Tibial artery (tissue), 4 donors: ENCODE measurements at regions not wholly inside any gene's neighbourhood (a gene's known extent, or its start where the extent isn't known, plus 50 kb on each side); places are given as distances from the start of the nearest gene placed in this dataset.
"Not testable (repeated sequence)": the region's sequence is repeated elsewhere in the genome, so short reads cannot be mapped to it uniquely, and the experiment has no call there.

Experiments used
- DNase-seq, 2 donors: peaks; one replicate each; pipeline ENCODE4 v3.0.0-alpha.2; 2019
- H3K27ac ChIP-seq, 2 donors: fragments of 200-600 bp; sonication (generic) in 1 of 2; 1 replicate in 1 of 2; 2 replicates in 1 of 2; pipeline ENCODE4 v1.5.1; 2018 to 2019; ENCODE audit warnings: mild to moderate bottlenecking in 1 of 2
- H3K27me3 ChIP-seq, 2 donors: fragments of 200-600 bp; sonication (generic) in 1 of 2; one replicate each; pipeline versions ENCODE4 v1.5.1 to v1.6.0; 2016 to 2019
- H3K36me3 ChIP-seq, 3 donors: fragments of 200-600 bp; sonication (generic) in 2 of 3; one replicate each; pipeline ENCODE4 v1.5.1; 2016 to 2019; ENCODE audit warnings: mild to moderate bottlenecking in 2 of 3
- H3K4me1 ChIP-seq, 4 donors: fragments of 200-600 bp; sonication (generic) in 2 of 4; 1 replicate in 3 of 4; 2 replicates in 1 of 4; pipeline ENCODE4 v1.5.1; 2016 to 2019
- H3K4me3 ChIP-seq, 2 donors: fragments of 200-600 bp; sonication (generic) in 1 of 2; 1 replicate in 1 of 2; 2 replicates in 1 of 2; pipeline ENCODE4 v1.5.1; 2018 to 2019; ENCODE audit warnings: mild to moderate bottlenecking in 2 of 2
- H3K9me3 ChIP-seq, 3 donors: fragments of 200-600 bp; sonication (generic) in 1 of 3; one replicate each; pipeline ENCODE4 v1.5.1; 2016 to 2019
- CTCF ChIP-seq, 2 experiments: fragments of 200-600 bp in 1 of 2; fragments of 450-650 bp in 1 of 2; IDR thresholded peaks; one replicate each; pipeline ENCODE4 v1.5.1; 2017 to 2019; ENCODE audit warnings: antibody characterized with exemption in 2 of 2, mild to moderate bottlenecking in 1 of 2, moderate library complexity in 1 of 2
- intact Hi-C: fragments of 100-400 bp; cut with DNase I; formaldehyde crosslinking; loops from one replicate; pipeline ENCODE4 v1.15.0; 2023; ENCODE audit warnings: low total_unique reads

GRCh38 chr9:63785059-63785458 lies 1500.0 kb downstream of the FOXD4L5 start:
- H3K9me3 ChIP-seq, H3K36me3 ChIP-seq, DNase-seq, H3K4me3 ChIP-seq, H3K27ac ChIP-seq, H3K4me1 ChIP-seq, intact Hi-C loops, H3K27me3 ChIP-seq: not testable (repeated sequence)

- DNase-seq, H3K27me3 ChIP-seq, H3K36me3 ChIP-seq, H3K4me1 ChIP-seq, H3K4me3 ChIP-seq, H3K27ac ChIP-seq, H3K9me3 ChIP-seq, intact Hi-C loops: not testable (repeated sequence)
These were observed 1500.6 kb downstream of the FOXD4L5 start for GRCh38 chr9:63784421-63784820.

- intact Hi-C loops, H3K9me3 ChIP-seq, H3K4me3 ChIP-seq, H3K4me1 ChIP-seq, DNase-seq, H3K36me3 ChIP-seq, H3K27me3 ChIP-seq, H3K27ac ChIP-seq: not testable (repeated sequence)
These were observed 1503.1 kb downstream of the FOXD4L5 start for GRCh38 chr9:63781817-63782439.

GRCh38 chr9:63781390-63781789 lies 1503.6 kb downstream of the FOXD4L5 start:
- intact Hi-C loops, H3K27ac ChIP-seq, DNase-seq, H3K36me3 ChIP-seq, H3K4me3 ChIP-seq, H3K4me1 ChIP-seq, H3K9me3 ChIP-seq, H3K27me3 ChIP-seq: not testable (repeated sequence)

- H3K36me3 ChIP-seq, H3K4me3 ChIP-seq, DNase-seq, H3K27me3 ChIP-seq, intact Hi-C loops, H3K9me3 ChIP-seq, H3K4me1 ChIP-seq, H3K27ac ChIP-seq: not testable (repeated sequence)
These were observed 1508.8 kb downstream of the FOXD4L5 start for GRCh38 chr9:63776220-63776619.

- H3K27me3 ChIP-seq, H3K27ac ChIP-seq, H3K4me1 ChIP-seq, H3K36me3 ChIP-seq, intact Hi-C loops, H3K9me3 ChIP-seq, H3K4me3 ChIP-seq, DNase-seq: not testable (repeated sequence)
These were observed 1510.0 kb downstream of the FOXD4L5 start for GRCh38 chr9:63775092-63775426.

GRCh38 chr9:63774369-63775091 lies 1510.5 kb downstream of the FOXD4L5 start:
- DNase-seq, H3K4me1 ChIP-seq, H3K27ac ChIP-seq, H3K27me3 ChIP-seq, H3K9me3 ChIP-seq, H3K4me3 ChIP-seq, intact Hi-C loops, H3K36me3 ChIP-seq: not testable (repeated sequence)

- H3K36me3 ChIP-seq, H3K4me1 ChIP-seq, H3K4me3 ChIP-seq, H3K27me3 ChIP-seq, intact Hi-C loops, DNase-seq, H3K27ac ChIP-seq, H3K9me3 ChIP-seq: not testable (repeated sequence)
These were observed 1522.8 kb downstream of the FOXD4L5 start for GRCh38 chr9:63762230-63762629.

- H3K27ac ChIP-seq, DNase-seq, H3K27me3 ChIP-seq, H3K4me3 ChIP-seq, intact Hi-C loops, H3K36me3 ChIP-seq, H3K9me3 ChIP-seq, H3K4me1 ChIP-seq: not testable (repeated sequence)
These were observed 1556.0 kb downstream of the FOXD4L5 start for GRCh38 chr9:63729021-63729420.

GRCh38 chr9:63728287-63728686 lies 1556.7 kb downstream of the FOXD4L5 start:
- Histone ChIP-seq H3K4me1 (no peaks in the 10 kb centered on the region), H3K36me3 (no peaks in the 10 kb centered on the region), H3K9me3 (no peaks in the 10 kb centered on the region), H3K27ac (no peak overlapping the region), H3K4me3 (no peak overlapping the region), H3K27me3 (no peaks in the 10 kb centered on the region)
- intact Hi-C loops, result no loop called here
- no peak for TF ChIP-seq CTCF (IDR thresholded peaks at IDR 0.05)
- no peak for DNase-seq

GRCh38 chr9:63708285-63708684 lies 1576.7 kb downstream of the FOXD4L5 start:
- H3K9me3 ChIP-seq, H3K4me3 ChIP-seq, H3K36me3 ChIP-seq, H3K27me3 ChIP-seq, intact Hi-C loops, H3K4me1 ChIP-seq, H3K27ac ChIP-seq, DNase-seq: not testable (repeated sequence)

- H3K27me3 ChIP-seq, intact Hi-C loops, H3K9me3 ChIP-seq, DNase-seq, H3K36me3 ChIP-seq, H3K27ac ChIP-seq, H3K4me3 ChIP-seq, H3K4me1 ChIP-seq: not testable (repeated sequence)
These were observed 1580.6 kb downstream of the FOXD4L5 start for GRCh38 chr9:63704456-63704855.

GRCh38 chr9:63703670-63704069 lies 1581.3 kb downstream of the FOXD4L5 start:
- H3K36me3 ChIP-seq, H3K27me3 ChIP-seq, H3K27ac ChIP-seq, intact Hi-C loops, H3K4me3 ChIP-seq, H3K4me1 ChIP-seq, H3K9me3 ChIP-seq, DNase-seq: not testable (repeated sequence)
